ENCODE measurements at regions not wholly inside any gene's neighbourhood (a gene's known extent, or its start where the extent isn't known, plus 50 kb on each side); places are given as distances from the start of the nearest gene placed in this dataset.

DNA sequence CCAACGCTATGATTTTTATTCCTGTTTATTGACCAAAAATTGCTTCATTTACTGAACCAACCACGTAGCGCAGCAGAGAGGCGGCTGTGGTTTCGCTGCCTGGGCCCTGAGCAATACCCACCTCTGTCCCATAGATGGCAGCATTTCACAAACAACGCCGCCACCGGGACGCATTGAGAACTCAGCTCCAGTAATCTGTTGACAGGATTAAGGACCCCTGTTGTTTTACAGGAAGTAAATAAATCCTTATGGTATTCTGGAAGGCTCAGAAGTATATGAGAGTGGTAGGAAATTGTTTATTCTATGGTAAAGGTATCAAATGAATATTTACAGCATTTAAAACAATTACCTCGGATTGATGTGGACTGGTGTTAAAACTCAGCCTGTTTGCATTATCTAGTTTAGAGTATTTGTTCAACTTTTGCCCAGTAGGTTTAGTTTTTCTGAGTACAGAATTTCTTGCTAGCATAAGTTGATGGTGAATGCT, 547.9 kb upstream of the SLC35B3 start:
- peaks cover 13% of the 10 kb centered on the region for H3K27me3 Mint-ChIP-seq (ENCODE audit: insufficient read depth)

DNA sequence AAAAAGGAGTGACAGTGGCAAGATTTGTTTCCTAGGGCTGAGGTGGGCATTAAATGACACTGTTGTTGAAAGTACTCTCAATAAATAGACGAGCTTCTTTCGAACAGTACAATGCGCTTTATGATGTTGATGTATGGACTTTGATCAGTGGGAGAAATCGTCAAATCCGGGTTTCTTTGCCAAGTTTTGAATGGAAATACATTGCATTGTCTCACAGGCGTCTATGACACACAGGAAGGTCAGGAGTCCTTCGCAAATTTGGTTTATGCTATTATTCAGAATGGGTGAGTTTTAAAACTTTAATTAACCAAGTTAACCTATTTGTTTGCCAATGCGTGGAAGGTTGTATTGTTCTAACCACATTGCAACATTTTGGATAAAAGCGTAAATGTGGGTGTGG, 547.3 kb upstream of the SLC35B3 start:
- no peaks in the 10 kb centered on the region for H3K9me3 ChIP-seq (ENCODE audit: control insufficient read depth, low read length)
- Mint-ChIP-seq H3K4me3 (no peak overlapping the region), H3K9me3 (no peaks in the 10 kb centered on the region), H3K4me1 (peaks cover 21% of the 10 kb centered on the region), H3K27ac (no peak overlapping the region), H3K36me3 (ENCODE audit: low read depth) (no peaks in the 10 kb centered on the region), H3K27me3 (ENCODE audit: insufficient read depth) (peaks cover 13% of the 10 kb centered on the region)
- H3K4me1 ChIP-seq (ENCODE audit: control insufficient read depth, insufficient read depth, low read length): peaks cover 6% of the 10 kb centered on the region
- no peaks in the 10 kb centered on the region for H3K36me3 ChIP-seq (ENCODE audit: control insufficient read depth, insufficient read depth, low read length)
- no peak overlapping the region for H3K27ac ChIP-seq (ENCODE audit: low read depth, low read length)
- no peak for DNase-seq
- WGBS, 2 experiments (ENCODE audit: insufficient coverage in 1 of 2, insufficient read length in 1 of 2): 82 to 84% methylated on average over 7 to 9 of the region's 9 CpGs
- H3K27me3 ChIP-seq (ENCODE audit: control insufficient read depth, insufficient read depth, low read length, poor library complexity, severe bottlenecking): no peaks in the 10 kb centered on the region
- TF ChIP-seq, protein P1, sequence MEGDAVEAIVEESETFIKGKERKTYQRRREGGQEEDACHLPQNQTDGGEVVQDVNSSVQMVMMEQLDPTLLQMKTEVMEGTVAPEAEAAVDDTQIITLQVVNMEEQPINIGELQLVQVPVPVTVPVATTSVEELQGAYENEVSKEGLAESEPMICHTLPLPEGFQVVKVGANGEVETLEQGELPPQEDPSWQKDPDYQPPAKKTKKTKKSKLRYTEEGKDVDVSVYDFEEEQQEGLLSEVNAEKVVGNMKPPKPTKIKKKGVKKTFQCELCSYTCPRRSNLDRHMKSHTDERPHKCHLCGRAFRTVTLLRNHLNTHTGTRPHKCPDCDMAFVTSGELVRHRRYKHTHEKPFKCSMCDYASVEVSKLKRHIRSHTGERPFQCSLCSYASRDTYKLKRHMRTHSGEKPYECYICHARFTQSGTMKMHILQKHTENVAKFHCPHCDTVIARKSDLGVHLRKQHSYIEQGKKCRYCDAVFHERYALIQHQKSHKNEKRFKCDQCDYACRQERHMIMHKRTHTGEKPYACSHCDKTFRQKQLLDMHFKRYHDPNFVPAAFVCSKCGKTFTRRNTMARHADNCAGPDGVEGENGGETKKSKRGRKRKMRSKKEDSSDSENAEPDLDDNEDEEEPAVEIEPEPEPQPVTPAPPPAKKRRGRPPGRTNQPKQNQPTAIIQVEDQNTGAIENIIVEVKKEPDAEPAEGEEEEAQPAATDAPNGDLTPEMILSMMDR (conservative IDR thresholded peaks at IDR 0.05): no peak
- H3K4me3 ChIP-seq (ENCODE audit: low read length): no peak overlapping the region
- H3K9ac ChIP-seq (ENCODE audit: extremely low read depth, low read length, poor library complexity, severe bottlenecking): no peak overlapping the region

More for the DNA sequence above, 547.9 kb upstream of the SLC35B3 start:
- Histone ChIP-seq H3K36me3 (ENCODE audit: control insufficient read depth, insufficient read depth, low read length) (no peaks in the 10 kb centered on the region), H3K4me3 (ENCODE audit: low read length) (no peak overlapping the region), H3K27me3 (ENCODE audit: control insufficient read depth, insufficient read depth, low read length, poor library complexity, severe bottlenecking) (no peaks in the 10 kb centered on the region), H3K9ac (ENCODE audit: extremely low read depth, low read length, poor library complexity, severe bottlenecking) (no peak overlapping the region), H3K4me1 (ENCODE audit: control insufficient read depth, insufficient read depth, low read length) (peaks cover 6% of the 10 kb centered on the region), H3K27ac (ENCODE audit: low read depth, low read length) (no peak overlapping the region), H3K9me3 (ENCODE audit: control insufficient read depth, low read length) (no peaks in the 10 kb centered on the region)
- Mint-ChIP-seq H3K4me1 (peaks cover 21% of the 10 kb centered on the region), H3K9me3 (no peaks in the 10 kb centered on the region), H3K36me3 (ENCODE audit: low read depth) (no peaks in the 10 kb centered on the region), H3K27ac (no peak overlapping the region), H3K4me3 (no peak overlapping the region)
- WGBS, 2 experiments (ENCODE audit: insufficient coverage in 1 of 2, insufficient read length in 1 of 2): 9 to 15% methylated on average over 4 to 10 of the region's 10 CpGs
- TF ChIP-seq, protein P1 (conservative IDR thresholded peaks at IDR 0.05): peak; percentile 98
- peak; percentile 94 for DNase-seq

DNA sequence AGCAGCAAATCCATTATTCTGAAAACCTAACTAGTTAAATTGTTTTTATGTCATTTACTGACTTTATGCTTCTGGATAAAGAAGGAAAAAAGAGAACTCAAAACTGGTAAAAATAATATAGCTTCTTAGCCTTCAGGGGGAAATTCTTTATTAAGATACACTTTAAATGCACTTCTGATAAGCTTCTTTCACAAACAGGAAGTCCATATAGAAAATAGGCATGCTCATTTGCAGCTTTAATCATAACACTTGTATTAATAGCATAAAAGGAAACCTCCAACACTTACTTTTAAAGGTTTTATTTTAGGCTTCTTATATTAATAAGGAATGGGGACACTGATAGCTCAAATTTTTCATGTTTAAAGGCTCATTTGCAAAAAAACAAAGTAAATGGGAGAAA, 538.0 kb upstream of the SLC35B3 start:
- Histone ChIP-seq H3K4me3 (ENCODE audit: low read length) (no peak overlapping the region), H3K27ac (ENCODE audit: low read depth, low read length) (no peak overlapping the region), H3K4me1 (ENCODE audit: control insufficient read depth, insufficient read depth, low read length) (no peaks in the 10 kb centered on the region), H3K9ac (ENCODE audit: extremely low read depth, low read length, poor library complexity, severe bottlenecking) (no peak overlapping the region), H3K9me3 (ENCODE audit: control insufficient read depth, low read length) (peaks cover 15% of the 10 kb centered on the region), H3K27me3 (ENCODE audit: control insufficient read depth, insufficient read depth, low read length, poor library complexity, severe bottlenecking) (no peaks in the 10 kb centered on the region), H3K36me3 (ENCODE audit: control insufficient read depth, insufficient read depth, low read length) (no peaks in the 10 kb centered on the region)
- Mint-ChIP-seq H3K36me3 (ENCODE audit: low read depth) (no peaks in the 10 kb centered on the region), H3K27ac (no peak overlapping the region), H3K9me3 (peaks cover 16% of the 10 kb centered on the region), H3K4me1 (peaks cover 3% of the 10 kb centered on the region), H3K4me3 (no peak overlapping the region), H3K27me3 (ENCODE audit: insufficient read depth) (peaks cover under 1% of the 10 kb centered on the region)
- TF ChIP-seq, protein P1 (conservative IDR thresholded peaks at IDR 0.05): no peak
- DNase-seq: no peak

Measured in endodermal cell (in vitro differentiated cells).